OCI-LY3 (cell line): ENCODE measurements at regions not wholly inside any gene's neighbourhood (a gene's known extent, or its start where the extent isn't known, plus 50 kb on each side); places are given as distances from the start of the nearest gene placed in this dataset.

Experiments
- EZH2phosphoT487 ChIP-seq: fragments of 200-600 bp; shearing (Covaris generic); IDR thresholded peaks from 2 replicates; pipeline ENCODE4 v1.6.1; 2018; ENCODE audit warnings: antibody characterized with exemption, mixed run types, low read depth
- TF ChIP-seq, protein P1 (sequence below): fragments of 200-600, 300-600 bp; sonication (generic); IDR thresholded peaks from 2 replicates; pipeline ENCODE4 v1.5.1; 2014; ENCODE audit warnings: antibody characterized with exemption, low read length, low read depth

- TF ChIP-seq, protein P1, sequence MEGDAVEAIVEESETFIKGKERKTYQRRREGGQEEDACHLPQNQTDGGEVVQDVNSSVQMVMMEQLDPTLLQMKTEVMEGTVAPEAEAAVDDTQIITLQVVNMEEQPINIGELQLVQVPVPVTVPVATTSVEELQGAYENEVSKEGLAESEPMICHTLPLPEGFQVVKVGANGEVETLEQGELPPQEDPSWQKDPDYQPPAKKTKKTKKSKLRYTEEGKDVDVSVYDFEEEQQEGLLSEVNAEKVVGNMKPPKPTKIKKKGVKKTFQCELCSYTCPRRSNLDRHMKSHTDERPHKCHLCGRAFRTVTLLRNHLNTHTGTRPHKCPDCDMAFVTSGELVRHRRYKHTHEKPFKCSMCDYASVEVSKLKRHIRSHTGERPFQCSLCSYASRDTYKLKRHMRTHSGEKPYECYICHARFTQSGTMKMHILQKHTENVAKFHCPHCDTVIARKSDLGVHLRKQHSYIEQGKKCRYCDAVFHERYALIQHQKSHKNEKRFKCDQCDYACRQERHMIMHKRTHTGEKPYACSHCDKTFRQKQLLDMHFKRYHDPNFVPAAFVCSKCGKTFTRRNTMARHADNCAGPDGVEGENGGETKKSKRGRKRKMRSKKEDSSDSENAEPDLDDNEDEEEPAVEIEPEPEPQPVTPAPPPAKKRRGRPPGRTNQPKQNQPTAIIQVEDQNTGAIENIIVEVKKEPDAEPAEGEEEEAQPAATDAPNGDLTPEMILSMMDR = no peak
- TF ChIP-seq EZH2phosphoT487 = no peak
Observed at GRCh38 chr3:74074700-74075099, 450.0 kb upstream of the PDZRN3 start.
